Stimulated activated naive CD4-positive, alpha-beta T cell (primary cell): ENCODE measurements at regions not wholly inside any gene's neighbourhood (a gene's known extent, or its start where the extent isn't known, plus 50 kb on each side); places are given as distances from the start of the nearest gene placed in this dataset.

ENCODE experiments used
- DNase-seq, 6 experiments: peaks; one replicate each; lab custom pipeline; 2025; lab: John Stamatoyannopoulos, UW

- DNase-seq, result no peak
These were observed 1158.6 kb downstream of the CDH12 start for GRCh38 chr5:21694567-21694966.

GRCh38 chr5:21693591-21693990, 1159.6 kb downstream of the CDH12 start:
- no peak for DNase-seq

DNA sequence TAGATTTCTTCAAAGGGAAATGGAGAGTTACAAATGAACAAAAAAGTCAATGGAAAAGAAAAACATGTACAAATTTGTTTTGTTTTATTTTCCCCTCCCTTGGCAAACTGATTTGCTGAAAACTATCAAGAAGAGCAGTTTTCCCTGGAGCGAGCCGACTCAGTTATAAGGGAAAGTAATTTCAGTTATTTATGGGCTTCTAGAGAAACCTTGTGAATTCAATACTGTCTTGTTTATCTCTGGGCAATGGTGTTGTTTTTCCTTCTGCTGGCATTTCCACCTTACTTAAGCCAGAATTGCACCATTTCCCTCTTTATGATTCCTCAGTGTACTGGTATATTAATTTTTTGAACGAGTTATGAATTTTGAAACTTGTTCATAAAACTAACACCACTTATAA, 1163.6 kb downstream of the CDH12 start:
- no peak for DNase-seq

DNA sequence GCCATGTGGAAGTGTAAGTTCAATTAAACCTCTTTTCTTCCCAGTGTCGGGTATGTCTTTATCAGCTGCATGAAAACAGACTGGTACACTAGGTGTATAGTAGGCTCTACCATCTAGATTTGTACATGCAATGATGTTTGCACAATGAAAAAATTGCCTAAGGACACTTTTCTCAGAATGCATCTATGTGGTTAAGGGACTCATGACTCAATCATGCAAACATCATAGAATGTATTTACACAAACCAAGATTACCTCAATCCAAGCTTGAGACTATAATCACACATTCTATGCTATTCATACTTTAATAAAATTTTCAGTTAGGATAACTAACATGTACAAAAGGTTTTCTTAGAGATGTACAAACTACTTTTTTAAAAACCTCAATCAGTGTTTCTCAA, 1164.5 kb downstream of the CDH12 start:
- no peak for DNase-seq

DNA sequence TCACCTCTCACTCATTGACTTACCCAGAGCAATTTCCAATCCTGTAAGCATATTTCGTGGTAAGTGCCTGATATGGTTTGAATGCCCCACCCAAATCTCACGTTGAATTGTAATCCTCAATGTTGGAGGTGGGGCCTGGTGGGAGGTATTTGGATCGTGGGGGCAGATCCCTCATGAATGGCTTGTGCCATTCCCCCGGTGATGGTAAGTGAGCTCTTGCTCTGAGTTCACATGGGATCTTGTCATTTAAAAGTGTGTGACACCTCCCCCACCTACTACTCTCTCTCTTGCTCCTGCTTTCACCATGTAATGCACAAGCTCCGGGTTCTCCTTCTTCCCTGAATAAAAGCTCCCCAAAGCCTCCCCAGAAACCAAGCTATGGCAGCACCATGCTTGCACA, 1165.5 kb downstream of the CDH12 start:
- DNase-seq, result no peak

DNA sequence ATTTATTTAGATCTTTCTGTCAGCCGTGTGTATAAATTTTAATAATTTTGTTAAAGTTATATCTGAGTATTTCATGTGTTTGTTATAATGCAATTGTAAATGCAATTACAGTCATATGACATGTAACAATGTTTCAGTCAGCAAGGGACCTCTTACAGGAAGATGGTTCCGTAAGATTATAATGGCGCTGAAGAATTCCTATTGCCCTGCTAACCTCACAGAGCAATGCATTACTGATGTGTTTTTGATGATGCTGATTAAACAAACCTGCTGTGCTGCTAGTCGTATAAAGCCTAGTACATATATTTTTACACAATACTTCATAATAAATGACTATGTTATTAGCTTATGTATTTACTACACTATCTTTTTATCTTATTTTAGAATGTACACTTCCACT, 1166.4 kb downstream of the CDH12 start:
- DNase-seq, result no peak

DNA sequence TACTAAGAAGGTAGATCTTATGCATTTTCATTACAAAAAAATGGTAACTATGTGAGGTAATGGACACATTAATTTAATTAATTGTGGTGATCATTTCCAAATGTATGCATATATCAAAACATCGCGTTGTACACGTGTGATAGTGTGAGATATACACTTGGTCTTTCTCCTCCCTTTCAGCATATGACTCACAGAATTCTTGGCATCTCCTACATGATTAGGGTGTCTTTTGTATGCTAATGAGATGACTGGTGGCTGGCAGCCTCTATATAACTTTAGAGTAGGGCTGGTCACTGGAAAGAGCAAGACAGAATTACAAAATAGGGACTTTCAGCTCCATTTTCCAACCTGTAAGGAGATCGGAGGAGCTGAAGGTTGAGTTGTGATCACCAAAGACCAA, 1167.6 kb downstream of the CDH12 start:
- no peak for DNase-seq

DNA sequence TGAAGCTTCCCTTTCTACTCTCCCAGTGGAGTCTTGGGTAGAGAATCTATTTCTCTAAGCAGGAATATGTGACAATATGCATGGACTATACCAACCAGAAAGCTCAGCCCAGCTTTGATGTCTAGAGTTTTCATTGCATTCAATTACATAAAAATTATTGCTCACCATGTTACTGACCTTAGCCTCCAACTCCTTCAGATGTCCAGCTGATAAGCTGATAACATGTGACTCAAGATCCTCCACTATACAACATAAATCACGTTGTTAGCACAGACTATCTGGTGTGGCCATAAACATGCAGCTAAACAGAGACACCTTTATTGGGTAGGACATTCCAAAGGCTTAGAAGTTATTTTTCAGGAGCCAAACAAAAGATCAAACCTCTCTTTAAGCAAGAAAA, 1168.2 kb downstream of the CDH12 start:
- DNase-seq, result no peak

DNA sequence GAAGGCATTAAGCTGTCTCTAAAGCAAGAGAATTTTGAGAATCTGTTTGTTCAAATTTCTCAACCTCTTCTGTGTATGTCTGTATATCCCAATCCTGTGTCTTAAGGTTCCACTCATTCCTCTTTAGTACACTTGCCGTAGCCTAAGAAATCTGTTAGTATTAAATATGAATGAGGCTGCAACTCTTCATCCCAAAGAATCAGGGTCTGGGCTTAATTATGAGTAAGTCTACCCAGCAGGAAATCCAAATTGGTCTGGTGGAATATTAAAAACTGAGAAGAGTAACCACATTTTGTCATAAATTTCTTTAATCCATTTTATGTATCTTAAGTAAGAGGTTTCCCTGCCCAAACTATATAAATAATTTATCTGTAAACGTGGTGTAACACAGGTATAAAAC, 1171.2 kb downstream of the CDH12 start:
- DNase-seq, result no peak

DNA sequence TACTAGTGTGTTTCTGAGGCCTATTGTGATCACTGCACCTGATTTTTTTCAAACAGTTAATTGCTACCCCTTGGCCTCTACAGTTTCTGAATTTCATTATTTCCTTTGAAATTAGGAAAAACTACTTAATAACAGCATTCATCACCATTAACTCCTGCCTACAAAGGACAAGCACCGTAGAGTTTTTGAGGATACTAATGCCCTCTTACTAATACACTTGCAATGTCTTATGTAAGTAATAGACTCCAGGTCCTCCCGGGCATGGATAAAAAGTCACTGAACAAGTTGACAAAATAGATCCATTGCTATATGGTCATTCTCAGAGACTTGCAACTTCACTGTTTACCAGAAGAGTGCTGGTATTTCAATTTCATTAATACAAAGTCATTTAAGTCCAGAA, 1172.5 kb downstream of the CDH12 start:
- no peak for DNase-seq

GRCh38 chr5:21680196-21680595, 1172.9 kb downstream of the CDH12 start:
- no peak for DNase-seq

DNA sequence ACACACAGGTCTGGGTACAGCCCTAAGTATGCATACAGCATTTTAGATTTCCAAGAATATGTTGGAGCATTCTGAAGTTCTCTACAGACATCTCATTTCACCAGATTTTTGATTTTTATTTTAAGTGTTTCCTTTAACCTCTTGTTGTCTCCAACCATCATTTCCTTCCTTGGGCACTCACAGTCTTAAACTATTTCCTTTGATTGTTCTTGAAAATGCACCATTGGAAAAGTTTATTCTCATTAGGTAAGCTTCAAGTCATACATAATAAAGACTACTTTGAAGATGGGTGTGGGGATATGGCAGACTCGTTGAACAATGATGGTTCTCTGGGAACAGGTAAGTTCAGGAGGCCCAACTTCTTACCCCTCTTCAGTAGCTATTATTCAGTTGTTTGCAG, 1174.6 kb downstream of the CDH12 start:
- no peak for DNase-seq

DNA sequence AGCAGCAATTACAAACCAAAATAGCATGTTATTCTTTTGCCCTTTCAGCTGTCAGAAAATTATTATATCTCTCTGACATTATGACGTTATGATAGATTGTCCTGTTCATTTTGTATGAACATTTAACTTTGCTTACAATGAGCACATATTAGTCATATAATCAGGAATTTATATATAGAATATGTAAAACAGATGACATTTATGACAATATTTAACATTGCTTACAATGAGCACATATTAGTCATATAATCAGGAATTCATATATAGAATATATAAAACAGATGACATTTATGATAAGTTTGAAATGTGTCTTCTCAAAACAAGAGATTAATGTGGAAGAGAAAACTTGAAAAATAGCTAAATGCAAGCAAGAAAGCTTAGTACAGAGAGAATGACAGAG, 1180.2 kb downstream of the CDH12 start:
- DNase-seq, result no peak

DNA sequence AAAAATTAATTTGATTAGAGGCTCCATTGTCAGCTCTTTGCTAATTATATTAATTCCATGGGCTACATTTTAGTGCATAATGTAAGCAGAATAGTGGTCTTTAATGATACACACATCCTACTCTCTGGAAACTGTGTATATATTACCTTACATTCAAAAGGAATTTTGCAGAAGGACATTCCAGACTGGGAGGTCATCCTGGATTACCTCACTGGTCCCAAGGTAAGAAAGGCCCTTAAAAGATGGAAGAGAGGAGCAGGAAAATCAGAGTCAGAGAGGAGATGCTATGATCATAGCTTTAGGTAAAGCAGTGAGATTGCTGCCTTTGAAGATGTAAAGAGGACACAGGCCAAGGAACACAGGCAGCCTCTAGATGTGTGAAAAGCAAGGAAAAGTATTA, 1180.8 kb downstream of the CDH12 start:
- DNase-seq, result no peak

GRCh38 chr5:21665524-21665923, 1187.6 kb downstream of the CDH12 start:
- no peak for DNase-seq

- DNase-seq, result no peak
These were observed 1190.1 kb downstream of the CDH12 start for GRCh38 chr5:21663082-21663481.

DNA sequence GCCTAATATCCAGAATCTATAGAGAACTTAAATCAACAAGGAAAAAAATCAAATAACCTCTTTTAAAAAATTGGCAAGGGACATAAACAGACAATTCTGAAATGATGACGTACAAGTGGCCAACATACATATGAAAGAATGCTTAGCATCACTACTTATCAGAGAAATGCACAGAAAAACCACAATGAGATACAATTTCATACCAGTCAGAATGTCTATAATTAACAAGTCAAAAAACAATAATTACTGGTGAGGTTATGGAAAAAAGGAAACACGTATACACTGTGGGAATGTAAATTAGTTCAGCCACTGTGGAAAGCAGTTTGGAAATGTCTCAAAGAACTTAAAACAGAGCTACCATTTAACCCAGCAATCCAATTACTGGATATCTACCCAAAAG, 1192.0 kb downstream of the CDH12 start:
- no peak for DNase-seq

GRCh38 chr5:21654556-21654955, 1198.6 kb downstream of the CDH12 start:
- no peak for DNase-seq

DNA sequence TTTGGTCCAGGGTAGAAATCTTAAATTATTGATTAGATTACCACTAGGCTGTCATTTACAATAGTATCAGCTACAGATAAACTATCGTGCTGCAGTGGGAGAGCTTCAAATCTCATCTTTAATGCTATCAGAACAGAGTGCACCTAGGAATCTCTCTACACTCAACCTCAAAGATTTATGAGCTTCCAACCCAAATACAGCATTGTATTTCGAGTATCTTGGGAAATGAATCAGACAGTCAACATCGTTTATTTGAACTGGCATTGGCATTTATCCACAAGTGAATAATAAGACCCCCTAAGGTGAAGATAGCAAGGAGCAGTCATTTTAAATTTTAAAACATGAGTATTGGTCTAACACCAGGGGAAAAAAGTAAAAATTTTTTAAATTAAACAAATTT, 1203.2 kb downstream of the CDH12 start:
- DNase-seq, result no peak

- DNase-seq, result no peak
These were observed 1206.7 kb downstream of the CDH12 start for GRCh38 chr5:21646469-21646868.

DNA sequence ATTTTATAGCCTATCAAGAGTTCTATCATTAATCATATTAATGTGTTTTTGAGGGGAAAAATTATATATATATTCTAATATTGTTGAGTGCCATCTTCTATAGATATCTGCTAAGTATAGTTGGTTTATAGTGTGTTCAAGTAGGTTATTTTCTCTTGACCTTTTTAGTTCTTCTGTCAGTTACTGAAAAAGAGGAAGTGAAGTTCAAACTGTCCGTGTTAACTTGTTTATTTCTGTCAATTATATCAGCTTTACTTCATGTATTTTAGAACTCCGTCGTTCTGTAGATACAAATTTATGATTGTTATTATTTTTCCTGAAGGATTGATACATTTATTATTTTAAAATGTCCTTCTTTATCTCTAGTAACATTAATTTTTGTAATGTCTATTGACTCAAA, 1209.1 kb downstream of the CDH12 start:
- DNase-seq, result no peak

- DNase-seq, result no peak
These were observed 1210.8 kb downstream of the CDH12 start for GRCh38 chr5:21642312-21642711.

GRCh38 chr5:21623831-21624230, 1229.3 kb downstream of the CDH12 start:
- no peak for DNase-seq

GRCh38 chr5:21615195-21615765, 1237.9 kb downstream of the CDH12 start:
- DNase-seq, result no peak

- DNase-seq, result no peak
These were observed 1239.1 kb downstream of the CDH12 start for GRCh38 chr5:21613971-21614488.
